OCI-LY1 (cell line): ENCODE measurements at regions not wholly inside any gene's neighbourhood (a gene's known extent, or its start where the extent isn't known, plus 50 kb on each side); places are given as distances from the start of the nearest gene placed in this dataset.

Experiments
- H2AFZ ChIP-seq: fragments of 200-600 bp; sonication (generic), shearing (Covaris generic); 2 replicates; pipeline ENCODE4 v1.6.0; 2014; ENCODE audit warnings: antibody characterized with exemption, mild to moderate bottlenecking, low read length
- H3F3A ChIP-seq: fragments of 200-600 bp; sonication (generic), shearing (Covaris generic); 2 replicates; pipeline ENCODE4 v1.6.0; 2014; ENCODE audit warnings: mild to moderate bottlenecking, antibody characterized with exemption, low read length, moderate library complexity; ENCODE audit not compliant: insufficient read depth
- H3K27ac ChIP-seq: fragments of 200-600 bp; sonication (generic); 2 replicates; pipeline ENCODE4 v1.5.1; 2014; ENCODE audit warnings: low read length, mixed run types, mild to moderate bottlenecking, low read depth; ENCODE audit not compliant: poor library complexity, severe bottlenecking
- H3K27me3 ChIP-seq: fragments of 200-600 bp; sonication (generic); 2 replicates; pipeline ENCODE4 v1.6.0; 2014; ENCODE audit warnings: antibody characterized with exemption, mild to moderate bottlenecking, low read length, moderate library complexity; ENCODE audit not compliant: insufficient read depth
- H3K36me3 ChIP-seq: fragments of 200-600 bp; sonication (generic); 2 replicates; pipeline ENCODE4 v1.6.1; 2014; ENCODE audit warnings: mild to moderate bottlenecking, antibody characterized with exemption, low read length, moderate library complexity, mixed read lengths; ENCODE audit not compliant: insufficient read depth
- H3K4me1 ChIP-seq: fragments of 200-600 bp; sonication (generic); 2 replicates; pipeline ENCODE4 v1.5.1; 2014; ENCODE audit warnings: mild to moderate bottlenecking, low read length, moderate library complexity; ENCODE audit not compliant: insufficient read depth, severe bottlenecking
- H3K4me2 ChIP-seq: fragments of 200-600 bp; sonication (generic), shearing (Covaris generic); 2 replicates; pipeline ENCODE4 v1.6.1; 2014; ENCODE audit warnings: low read length
- H3K4me3 ChIP-seq: fragments of 200-600 bp; sonication (generic); 2 replicates; pipeline ENCODE4 v1.5.1; 2014; ENCODE audit warnings: low read length, low read depth, mild to moderate bottlenecking, mixed read lengths; ENCODE audit not compliant: poor library complexity, severe bottlenecking
- H3K79me2 ChIP-seq: fragments of 200-600 bp; shearing (Covaris generic); 2 replicates; pipeline ENCODE4 v1.6.1; 2016; ENCODE audit warnings: mixed run types, low read length, mixed read lengths; ENCODE audit not compliant: insufficient read depth
- H3K9ac ChIP-seq: fragments of 200-600 bp; sonication (generic), shearing (Covaris generic); 2 replicates; pipeline ENCODE4 v1.6.1; 2014; ENCODE audit warnings: mild to moderate bottlenecking, low read length, mixed read lengths
- H3K9me2 ChIP-seq: fragments of 200-600 bp; sonication (generic), shearing (Covaris generic); 2 replicates; pipeline ENCODE4 v1.6.1; 2014; ENCODE audit warnings: low read depth, mild to moderate bottlenecking, low read length, mixed read lengths
- H3K9me3 ChIP-seq: fragments of 200-600 bp; shearing (Covaris generic); 2 replicates; pipeline ENCODE4 v1.6.1; 2014; ENCODE audit warnings: low read length, mixed read lengths
- H4K20me1 ChIP-seq: fragments of 200-600 bp; sonication (generic), shearing (Covaris generic); 2 replicates; pipeline ENCODE4 v1.6.0; 2016; ENCODE audit warnings: mild to moderate bottlenecking, low read length; ENCODE audit not compliant: insufficient read depth
- CTCF ChIP-seq: fragments of 200-600 bp; sonication (generic), shearing (Covaris generic); IDR thresholded peaks from 2 replicates; pipeline ENCODE4 v1.5.1; 2017; ENCODE audit warnings: mild to moderate bottlenecking, antibody characterized with exemption, low read length, moderate library complexity, mixed read lengths
- EZH2 ChIP-seq: fragments of 200-600 bp; sonication (generic), shearing (Covaris generic); IDR thresholded peaks from 2 replicates; pipeline ENCODE4 v1.8.0; 2017; ENCODE audit warnings: borderline replicate concordance, mixed run types, mild to moderate bottlenecking, antibody characterized with exemption, low read length, moderate library complexity, mixed read lengths

GRCh38 chr4:164287173-164287572 is 466.8 kb upstream of the SMIM31 start:
- H3K4me2 ChIP-seq: no peak overlapping the region
- H3K36me3 ChIP-seq: no peaks in the 10 kb centered on the region
- H2AFZ ChIP-seq: no peak overlapping the region
- no peak overlapping the region for H3K4me3 ChIP-seq
- no peaks in the 10 kb centered on the region for H3K79me2 ChIP-seq
- no peaks in the 10 kb centered on the region for H3K27me3 ChIP-seq
- no peak overlapping the region for H3K27ac ChIP-seq
- H4K20me1 ChIP-seq: no peaks in the 10 kb centered on the region
- no peak overlapping the region for H3K9ac ChIP-seq
- H3K9me2 ChIP-seq: peaks cover 3% of the 10 kb centered on the region; the same call in 1 of the 2 replicates
- no peaks in the 10 kb centered on the region for H3K4me1 ChIP-seq
- H3F3A ChIP-seq: no peaks in the 10 kb centered on the region
- TF ChIP-seq EZH2: no peak
- H3K9me3 ChIP-seq: no peaks in the 10 kb centered on the region

GRCh38 chr4:164288578-164288977 is 465.4 kb upstream of the SMIM31 start:
- H3K79me2 ChIP-seq: no peaks in the 10 kb centered on the region
- H3F3A ChIP-seq: no peaks in the 10 kb centered on the region
- no peaks in the 10 kb centered on the region for H3K27me3 ChIP-seq
- H3K4me1 ChIP-seq: no peaks in the 10 kb centered on the region
- H3K27ac ChIP-seq: no peak overlapping the region
- no peaks in the 10 kb centered on the region for H4K20me1 ChIP-seq
- no peaks in the 10 kb centered on the region for H3K36me3 ChIP-seq
- peaks cover 3% of the 10 kb centered on the region; the same call in 1 of the 2 replicates for H3K9me2 ChIP-seq
- H3K4me2 ChIP-seq: no peak overlapping the region
- TF ChIP-seq CTCF: no peak
- no peak overlapping the region for H2AFZ ChIP-seq
- H3K4me3 ChIP-seq: no peak overlapping the region
- H3K9me3 ChIP-seq: no peaks in the 10 kb centered on the region
- no peak overlapping the region for H3K9ac ChIP-seq

GRCh38 chr4:164293203-164293602 is 460.7 kb upstream of the SMIM31 start:
- Histone ChIP-seq H3K36me3 (no peaks in the 10 kb centered on the region), H4K20me1 (no peaks in the 10 kb centered on the region), H3K27ac (no peak overlapping the region), H2AFZ (no peak overlapping the region), H3K9ac (no peak overlapping the region), H3K27me3 (no peaks in the 10 kb centered on the region), H3K9me3 (no peaks in the 10 kb centered on the region), H3K4me3 (no peak overlapping the region), H3K4me1 (no peaks in the 10 kb centered on the region), H3K9me2 (peaks cover 3% of the 10 kb centered on the region; the same call in 1 of the 2 replicates), H3F3A (no peaks in the 10 kb centered on the region), H3K4me2 (no peak overlapping the region), H3K79me2 (no peaks in the 10 kb centered on the region)
- TF ChIP-seq CTCF: no peak
- no peak for TF ChIP-seq EZH2

- TF ChIP-seq EZH2: no peak
- no peak for TF ChIP-seq CTCF
- Histone ChIP-seq H3F3A (no peaks in the 10 kb centered on the region), H3K9me3 (no peaks in the 10 kb centered on the region), H3K79me2 (no peaks in the 10 kb centered on the region), H3K9me2 (peaks cover 3% of the 10 kb centered on the region; the same call in 1 of the 2 replicates), H3K9ac (no peak overlapping the region), H3K27ac (no peak overlapping the region), H4K20me1 (no peaks in the 10 kb centered on the region), H3K4me1 (no peaks in the 10 kb centered on the region), H2AFZ (no peak overlapping the region), H3K4me3 (no peak overlapping the region), H3K27me3 (no peaks in the 10 kb centered on the region), H3K4me2 (no peak overlapping the region), H3K36me3 (no peaks in the 10 kb centered on the region)
Measured at GRCh38 chr4:164293743-164294142, 460.2 kb upstream of the SMIM31 start.
